ENCODE measurements at regions not wholly inside any gene's neighbourhood (a gene's known extent, or its start where the extent isn't known, plus 50 kb on each side); places are given as distances from the start of the nearest gene placed in this dataset.

- no peak for DNase-seq (ENCODE audit: extremely low spot score, insufficient read length, low read depth)
- no peak for FAIRE-seq
Measured at GRCh38 chr13:97131447-97131846, 90.7 kb upstream of the MBNL2 start.

GRCh38 chr13:97133554-97133953, 88.6 kb upstream of the MBNL2 start:
- FAIRE-seq: no peak

GRCh38 chr13:97133955-97134354, 88.2 kb upstream of the MBNL2 start:
- DNase-seq (ENCODE audit: extremely low spot score, insufficient read length, low read depth) (no peak), FAIRE-seq (no peak)

More at GRCh38 chr13:97133554-97133953, 88.6 kb upstream of the MBNL2 start:
- DNase-seq (ENCODE audit: extremely low spot score, insufficient read length, low read depth): no peak

GRCh38 chr13:97134364-97135095, 87.6 kb upstream of the MBNL2 start:
- FAIRE-seq (no peak), DNase-seq (ENCODE audit: extremely low spot score, insufficient read length, low read depth) (no peak)

DNA sequence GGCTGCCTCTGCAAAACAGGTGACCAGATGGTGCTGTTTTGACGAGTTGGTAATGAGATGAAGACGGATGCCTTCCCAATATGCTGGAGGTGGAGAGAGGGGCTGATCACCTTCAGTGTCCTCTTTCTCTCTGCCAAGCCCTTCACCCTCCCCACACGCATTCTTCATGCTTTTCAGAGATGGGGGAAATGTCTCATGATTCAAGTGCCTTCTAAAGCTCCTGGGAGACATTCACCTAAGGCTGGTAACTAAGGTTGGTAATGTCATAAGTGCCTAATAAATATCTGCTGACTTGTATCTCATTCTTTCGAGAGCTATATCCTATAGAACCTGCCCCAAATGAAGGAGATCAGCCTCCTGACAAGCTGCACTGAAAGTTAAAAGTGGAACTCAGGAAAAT, 86.2 kb upstream of the MBNL2 start:
- no peak for DNase-seq (ENCODE audit: extremely low spot score, insufficient read length, low read depth)
- FAIRE-seq: no peak

- no peak for FAIRE-seq
Measured at GRCh38 chr13:97136418-97136817, 85.7 kb upstream of the MBNL2 start.

DNA sequence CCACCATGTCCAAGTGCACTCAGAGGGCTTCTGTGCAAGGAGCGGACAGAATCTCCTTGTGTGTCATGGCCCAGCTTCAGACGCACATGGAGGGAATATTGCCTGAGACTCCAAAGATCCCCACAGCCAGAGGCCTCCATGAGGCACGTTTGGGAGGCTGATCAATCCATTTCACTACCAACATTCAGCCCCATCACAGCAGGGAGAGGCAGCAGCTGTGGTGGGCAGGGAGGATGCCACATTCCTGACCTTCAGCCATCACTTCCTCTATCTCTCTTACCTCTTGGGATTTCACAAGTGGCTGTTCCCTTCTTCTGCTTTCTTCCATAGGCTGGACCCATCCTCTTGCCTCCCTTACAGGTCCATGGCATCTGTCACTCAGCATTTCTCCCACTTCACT, 82.4 kb upstream of the MBNL2 start:
- no peak for FAIRE-seq

More at GRCh38 chr13:97136418-97136817, 85.7 kb upstream of the MBNL2 start:
- no peak for DNase-seq (ENCODE audit: extremely low spot score, insufficient read length, low read depth)

GRCh38 chr13:97140131-97140530, 82.0 kb upstream of the MBNL2 start:
- no peak for DNase-seq (ENCODE audit: extremely low spot score, insufficient read length, low read depth)
- FAIRE-seq: no peak

More for the DNA sequence above, 82.4 kb upstream of the MBNL2 start:
- no peak for DNase-seq (ENCODE audit: extremely low spot score, insufficient read length, low read depth)

GRCh38 chr13:97140611-97141010, 81.5 kb upstream of the MBNL2 start:
- DNase-seq (ENCODE audit: extremely low spot score, insufficient read length, low read depth) (no peak), FAIRE-seq (no peak)

DNA sequence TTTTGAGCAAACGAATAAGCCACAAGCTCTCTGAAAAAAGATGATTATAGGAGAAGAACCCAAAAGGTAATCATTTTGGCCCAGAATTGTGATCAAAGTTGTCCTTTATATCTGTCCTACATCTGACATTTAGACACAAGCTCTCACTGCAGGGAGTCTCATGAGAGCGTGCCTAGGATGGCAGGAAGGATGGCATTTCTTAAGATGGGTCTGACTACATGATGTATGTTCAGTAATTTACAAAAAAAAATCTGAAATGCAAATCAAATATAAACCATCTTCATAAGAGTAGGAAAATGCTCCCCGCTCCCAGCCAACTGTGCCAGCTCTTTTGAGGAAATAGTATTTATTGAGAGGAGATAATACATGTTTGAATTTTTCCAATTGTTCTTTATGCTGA, 81.0 kb upstream of the MBNL2 start:
- FAIRE-seq (no peak), DNase-seq (ENCODE audit: extremely low spot score, insufficient read length, low read depth) (no peak)

DNA sequence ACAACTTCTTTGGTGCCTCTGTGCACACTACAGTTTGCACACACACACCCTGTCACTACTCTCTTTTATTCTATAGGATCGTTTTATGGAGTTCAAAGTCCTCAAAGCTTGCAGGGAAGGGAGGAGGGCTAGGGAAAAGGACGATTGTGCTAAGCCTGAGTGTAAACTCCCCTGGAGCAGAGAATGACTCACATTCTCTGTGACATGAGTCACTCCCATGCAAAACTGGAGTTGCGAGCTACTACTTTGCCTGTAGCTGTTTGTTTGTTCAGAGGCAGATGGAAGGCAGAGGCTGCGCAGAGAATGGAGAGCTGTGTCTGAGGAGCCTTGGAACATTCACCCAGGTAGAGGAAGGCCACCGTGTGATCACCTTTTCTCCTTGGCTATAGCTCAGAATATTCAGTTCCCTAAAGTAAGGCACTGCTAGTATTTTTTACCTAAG, 80.5 kb upstream of the MBNL2 start:
- no peak for FAIRE-seq
- no peak for DNase-seq (ENCODE audit: extremely low spot score, insufficient read length, low read depth)

- DNase-seq (ENCODE audit: extremely low spot score, insufficient read length, low read depth) (no peak), FAIRE-seq (no peak)
Measured at GRCh38 chr13:97142452-97142851, 79.7 kb upstream of the MBNL2 start.

DNA sequence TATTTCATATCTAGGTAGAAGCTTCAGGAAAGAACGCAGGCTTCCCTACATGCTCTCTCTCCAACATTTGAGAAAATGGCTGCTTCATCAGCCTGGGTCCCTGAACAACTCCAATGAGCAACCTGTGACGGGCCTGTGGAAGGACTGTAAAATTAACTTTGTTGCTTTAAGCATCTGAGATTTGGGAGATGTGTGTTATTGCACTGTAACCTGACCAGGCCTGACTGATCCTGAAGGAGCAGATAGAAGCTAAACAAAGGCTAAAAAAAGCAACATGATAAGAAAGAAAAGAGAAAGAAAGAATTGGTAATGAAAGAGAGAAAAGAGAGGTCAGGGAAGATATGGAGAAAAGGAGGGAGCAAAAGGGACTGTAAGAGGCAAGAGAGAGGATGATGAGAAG, 77.1 kb upstream of the MBNL2 start:
- no peak for FAIRE-seq
- DNase-seq (ENCODE audit: extremely low spot score, insufficient read length, low read depth): no peak

- FAIRE-seq: no peak
- DNase-seq (ENCODE audit: extremely low spot score, insufficient read length, low read depth): no peak
Measured at GRCh38 chr13:97148894-97149293, 73.2 kb upstream of the MBNL2 start.

DNA sequence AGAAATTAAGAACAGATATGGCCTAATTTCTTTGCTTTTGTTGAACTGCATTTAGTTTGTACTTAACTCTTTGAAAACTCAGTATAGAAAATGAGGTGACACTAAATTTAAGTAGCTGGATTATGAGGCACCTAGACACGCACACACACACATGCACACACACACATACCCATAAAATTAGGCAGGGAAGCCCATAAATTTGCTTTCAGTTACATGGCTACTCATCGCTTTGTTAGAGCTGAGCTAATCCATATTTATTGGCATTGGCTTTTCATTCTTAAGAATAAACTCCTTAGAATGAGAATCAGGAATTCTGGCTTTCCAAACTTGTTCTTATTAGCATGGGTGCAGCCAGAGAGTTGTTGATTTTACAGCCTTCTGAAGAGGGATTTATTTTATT, 61.7 kb upstream of the MBNL2 start:
- FAIRE-seq (no peak), DNase-seq (ENCODE audit: extremely low spot score, insufficient read length, low read depth) (no peak)

DNA sequence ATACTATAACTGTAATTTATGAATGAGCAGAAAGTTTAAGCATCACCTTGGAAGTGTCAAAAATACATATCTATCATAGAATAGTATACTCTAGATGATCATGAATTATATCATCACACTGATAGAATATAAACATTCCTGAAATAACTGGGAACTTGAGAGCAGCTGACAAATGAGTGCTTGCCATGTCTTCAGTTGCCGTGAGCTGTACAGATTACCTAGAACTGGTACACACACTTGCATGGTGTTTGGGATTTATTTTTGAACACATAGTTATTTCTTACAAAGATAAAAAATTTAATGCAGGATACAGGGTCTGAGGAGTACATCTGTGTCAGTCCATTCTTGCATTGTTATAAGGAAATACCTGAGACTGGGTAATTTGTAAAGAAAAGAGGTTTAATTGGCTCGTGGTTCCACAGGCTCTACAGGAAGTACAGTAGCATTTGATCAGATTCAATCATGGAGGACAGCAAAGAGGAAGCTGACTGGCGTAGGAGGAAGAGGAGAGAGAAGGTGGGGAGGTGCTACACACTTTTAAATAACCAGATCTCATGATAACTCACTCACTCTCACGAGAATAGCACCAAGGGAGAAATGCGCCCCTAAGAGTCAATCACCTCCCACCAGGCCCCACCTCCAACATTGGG, 60.4 kb upstream of the MBNL2 start:
- FAIRE-seq: no peak
- no peak for DNase-seq (ENCODE audit: extremely low spot score, insufficient read length, low read depth)

GRCh38 chr13:97165502-97166425, 56.4 kb upstream of the MBNL2 start:
- DNase-seq (ENCODE audit: extremely low spot score, insufficient read length, low read depth) (no peak), FAIRE-seq (no peak)

DNA sequence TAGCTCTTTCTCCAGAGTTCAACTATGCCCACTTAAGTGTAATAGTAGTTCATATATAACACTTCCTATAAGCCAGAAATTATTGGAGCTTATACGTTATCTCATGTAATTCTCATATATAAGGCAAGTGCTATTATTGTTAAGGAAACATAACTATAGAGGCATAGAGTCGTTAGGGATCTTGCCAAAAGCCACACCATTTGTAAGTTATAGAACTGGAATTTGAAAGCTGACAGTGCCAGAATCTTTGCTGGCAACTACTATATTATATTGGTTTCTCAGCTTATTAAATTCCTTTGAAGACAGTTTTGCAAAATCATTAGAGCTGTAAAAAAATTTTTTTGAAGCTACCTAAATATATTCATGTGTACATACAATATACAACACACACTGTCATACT, 51.0 kb upstream of the MBNL2 start:
- DNase-seq (ENCODE audit: extremely low spot score, insufficient read length, low read depth) (no peak), FAIRE-seq (no peak)

All from GM18507 (cell line).